IMR-90 (cell line): ENCODE measurements at regions not wholly inside any gene's neighbourhood (a gene's known extent, or its start where the extent isn't known, plus 50 kb on each side); places are given as distances from the start of the nearest gene placed in this dataset.

Experiments used
- ATAC-seq: fragments of 200-7000 bp; cut with Tn5 transposase; 2 replicates; pipeline ENCODE4 v1.9.1; 2020; ENCODE audit warnings: low read depth, mild to moderate bottlenecking, moderate library complexity
- BruUV-seq: library from RNA; stranded (reverse); fragments of 400-500 nt; replicated peaks from 2 replicates; lab custom pipeline; 2021; lab: Mats Ljungman, UMichigan
- CTCF ChIA-PET: fragments of 300-600 bp; formaldehyde crosslinking; extraction: SDS; loops from one replicate; lab custom pipeline; 2021; ENCODE audit warnings: antibody characterized with exemption; lab: Yijun Ruan, JAX
- POLR2A ChIA-PET: fragments of 300-600 bp; sonication (Branson Sonifier 250); formaldehyde crosslinking; loops from one replicate; lab custom pipeline; 2022; ENCODE audit warnings: antibody characterized with exemption; ENCODE audit not compliant: unreplicated experiment; lab: Charles Lee
- DNase-seq: peaks from one replicate; pipeline ENCODE4 v3.0.0; 2013
- H2AFZ ChIP-seq: replicated peaks from 2 replicates; pipeline ENCODE3; 2013; ENCODE audit warnings: low read length, mild to moderate bottlenecking; ENCODE audit not compliant: poor library complexity
- H2AK5ac ChIP-seq: 2 replicates; pipeline ENCODE4 v1.6.1; 2013; ENCODE audit warnings: low read depth, low read length, inconsistent platforms
- H2AK9ac ChIP-seq: replicated peaks from 2 replicates; pipeline ENCODE3; 2013; ENCODE audit warnings: mild to moderate bottlenecking, low read depth, low read length, moderate library complexity; ENCODE audit not compliant: poor library complexity
- H2BK120ac ChIP-seq: 2 replicates; pipeline ENCODE4 v1.6.1; 2013; ENCODE audit warnings: low read depth, low read length, inconsistent platforms
- H2BK15ac ChIP-seq: 3 replicates; pipeline ENCODE4 v1.6.1; 2013; ENCODE audit warnings: low read depth, low read length, inconsistent platforms
- H2BK20ac ChIP-seq: 2 replicates; pipeline ENCODE4 v1.6.1; 2013; ENCODE audit warnings: low read depth, mild to moderate bottlenecking, inconsistent platforms, low read length, moderate library complexity
- H2BK5ac ChIP-seq: 2 replicates; pipeline ENCODE4 v1.6.1; 2013; ENCODE audit warnings: mild to moderate bottlenecking, low read depth, low read length, inconsistent platforms; ENCODE audit not compliant: poor library complexity, severe bottlenecking
- H3K14ac ChIP-seq: replicated peaks from 2 replicates; pipeline ENCODE4 v1.6.1; 2013; ENCODE audit warnings: low read depth, low read length, inconsistent platforms
- H3K18ac ChIP-seq: 2 replicates; pipeline ENCODE4 v1.6.1; 2013; ENCODE audit warnings: low read depth, low read length, control low read depth
- H3K23ac ChIP-seq: 2 replicates; pipeline ENCODE4 v1.6.1; 2013; ENCODE audit warnings: low read depth, low read length, inconsistent platforms
- H3K27ac ChIP-seq: 2 replicates; pipeline ENCODE4 v1.5.1; 2013; ENCODE audit warnings: mild to moderate bottlenecking, control low read depth, low read length; ENCODE audit not compliant: insufficient read depth
- H3K27me3 ChIP-seq: 2 replicates; pipeline ENCODE4 v1.6.1; 2013; ENCODE audit warnings: low read length; ENCODE audit not compliant: control insufficient read depth, insufficient read depth
- H3K36me3 ChIP-seq: 2 replicates; pipeline ENCODE4 v1.6.1; 2013; ENCODE audit warnings: low read length, mixed read lengths; ENCODE audit not compliant: control insufficient read depth, insufficient read depth
- H3K4ac ChIP-seq: 2 replicates; pipeline ENCODE4 v1.6.1; 2013; ENCODE audit warnings: low read depth, low read length, inconsistent platforms
- H3K4me1 ChIP-seq: 2 replicates; pipeline ENCODE4 v1.6.1; 2013; ENCODE audit warnings: low read length, mixed read lengths; ENCODE audit not compliant: control insufficient read depth, insufficient read depth
- H3K4me2 ChIP-seq: 2 replicates; pipeline ENCODE4 v1.6.1; 2013; ENCODE audit warnings: low read depth, mild to moderate bottlenecking, control low read depth, low read length, moderate library complexity
- H3K4me3 ChIP-seq: 2 replicates; pipeline ENCODE4 v1.5.1; 2013; ENCODE audit warnings: low read depth, mild to moderate bottlenecking, control low read depth, low read length, moderate library complexity; ENCODE audit not compliant: insufficient read depth
- H3K56ac ChIP-seq: 2 replicates; pipeline ENCODE4 v1.6.1; 2013; ENCODE audit warnings: low read length, inconsistent platforms; ENCODE audit not compliant: insufficient read depth; ENCODE audit errors: extremely low read depth
- H3K79me1 ChIP-seq, 2 experiments: 2 replicates each; pipeline ENCODE4 v1.6.1; 2013; ENCODE audit warnings: low read length in 2 of 2, inconsistent platforms in 1 of 2, low read depth in 1 of 2
- H3K9ac ChIP-seq: 2 replicates; pipeline ENCODE4 v1.6.1; 2013; ENCODE audit warnings: low read depth, low read length, control low read depth
- H3K9me1 ChIP-seq: 2 replicates; pipeline ENCODE4 v1.6.1; 2013; ENCODE audit warnings: low read length, inconsistent platforms; ENCODE audit not compliant: insufficient read depth
- H3K9me3 ChIP-seq: 2 replicates; pipeline ENCODE4 v1.6.1; 2013; ENCODE audit warnings: low read length; ENCODE audit not compliant: control insufficient read depth, insufficient read depth
- H4K20me1 ChIP-seq: 2 replicates; pipeline ENCODE4 v1.6.1; 2013; ENCODE audit warnings: low read length, inconsistent platforms; ENCODE audit not compliant: insufficient read depth
- H4K5ac ChIP-seq: 2 replicates; pipeline ENCODE4 v1.6.1; 2013; ENCODE audit warnings: mild to moderate bottlenecking, low read depth, low read length, control low read depth
- H4K8ac ChIP-seq, 2 experiments: 2 replicates each; pipeline ENCODE4 v1.6.1; 2013; ENCODE audit warnings: low read depth in 2 of 2, low read length in 2 of 2, control low read depth in 1 of 2, inconsistent platforms in 1 of 2
- H4K91ac ChIP-seq: 2 replicates; pipeline ENCODE4 v1.6.1; 2013; ENCODE audit warnings: low read depth, low read length, inconsistent platforms; ENCODE audit not compliant: insufficient read depth
- CTCF ChIP-seq: conservative IDR thresholded peaks from 2 replicates; pipeline ENCODE4 v1.5.1; 2012; ENCODE audit warnings: mild to moderate bottlenecking, low read depth, low read length, improper control_type of control experiment
- POLR2A ChIP-seq: IDR thresholded peaks from 2 replicates; pipeline ENCODE4 v1.6.1; 2012; ENCODE audit warnings: mild to moderate bottlenecking, low read depth, low read length
- WGBS, 2 experiments: methylation state at CpG; one replicate each; pipeline versions ENCODE4 v1.1.5 to v1.1.7; 2013; ENCODE audit warnings: missing lambda C conversion rate in 2 of 2; ENCODE audit not compliant: insufficient read length in 1 of 2; ENCODE audit errors: extremely low coverage in 2 of 2; 5-methylcytosine and 5-hydroxymethylcytosine counted together
- dilution Hi-C: fragments of 300-500 bp; cut with HindIII; formaldehyde crosslinking; loops from one replicate; pipeline ENCODE4 v1.14.3; 2018; ENCODE audit warnings: low sequenced_read_pairs; ENCODE audit not compliant: unreplicated experiment
- in situ Hi-C: fragments of 300-500 bp; cut with MboI; formaldehyde crosslinking; loops from 3 replicates; pipeline ENCODE4 v1.14.3; 2019; ENCODE audit warnings: low sequenced_read_pairs, inconsistent platforms, mixed read lengths
- intact Hi-C: fragments of 100-400 bp; cut with micrococcal nuclease; formaldehyde crosslinking; loops from 2 replicates; pipeline ENCODE4 v1.10.0; 2022

- H3K4me3 ChIP-seq = no peak overlapping the region
- no peak overlapping the region for H2AFZ ChIP-seq
- dilution Hi-C loops = no loop called here
Measured at GRCh38 chr4:106670976-106671375, 302.4 kb upstream of the GIMD1 start.

More at GRCh38 chr4:106670976-106671375, 302.4 kb upstream of the GIMD1 start:
- Histone ChIP-seq H3K14ac (no peak overlapping the region), H3K23ac (no peak overlapping the region), H4K5ac (no peak overlapping the region), H2BK20ac (no peak overlapping the region), H2BK5ac (no peak overlapping the region), H4K20me1 (no peaks in the 10 kb centered on the region), H2BK120ac (no peak overlapping the region), H4K8ac (no peak overlapping the region), H3K27me3 (no peaks in the 10 kb centered on the region), H2AK5ac (no peak overlapping the region), H3K56ac (no peak overlapping the region), H2BK15ac (no peak overlapping the region), H4K91ac (no peak overlapping the region), H3K36me3 (no peaks in the 10 kb centered on the region), H3K4me2 (no peak overlapping the region), H3K27ac (no peak overlapping the region), H3K79me1 (no peaks in the 10 kb centered on the region), H3K4ac (no peak overlapping the region), H3K4me1 (no peaks in the 10 kb centered on the region), H3K9ac (no peak overlapping the region), H3K9me1 (no peaks in the 10 kb centered on the region), H3K9me3 (no peaks in the 10 kb centered on the region), H3K18ac (no peak overlapping the region), H2AK9ac (no peak overlapping the region)
- in situ Hi-C loops (no loop called here), intact Hi-C loops (no loop called here)
- POLR2A ChIA-PET = no interaction called here
- WGBS, 2 experiments = no CpG with 5 or more reads among the region's 2 CpGs
- TF ChIP-seq CTCF (no peak), POLR2A (no peak)
- DNase-seq (no peak), ATAC-seq (no peak)
- BruUV-seq = no TSS peak
- CTCF ChIA-PET = no interaction called here
